CMK (cell line): ENCODE measurements at regions not wholly inside any gene's neighbourhood (a gene's known extent, or its start where the extent isn't known, plus 50 kb on each side); places are given as distances from the start of the nearest gene placed in this dataset.

ENCODE experiments used
- DNase-seq: peaks from one replicate; pipeline ENCODE4 v3.0.0-alpha.2; 2010; ENCODE audit warnings: low read depth

- no peak for DNase-seq
Measured at GRCh38 chr2:145088756-145089155, 568.8 kb upstream of the ZEB2 start.

GRCh38 chr2:145086910-145087309 lies 567.0 kb upstream of the ZEB2 start:
- DNase-seq: no peak

GRCh38 chr2:145085612-145086011 lies 565.7 kb upstream of the ZEB2 start:
- no peak for DNase-seq

- no peak for DNase-seq
Measured at GRCh38 chr2:145080426-145080825, 560.5 kb upstream of the ZEB2 start.

- no peak for DNase-seq
Measured at GRCh38 chr2:145079641-145080040, 559.7 kb upstream of the ZEB2 start.

GRCh38 chr2:145078923-145079322 lies 559.0 kb upstream of the ZEB2 start:
- no peak for DNase-seq

GRCh38 chr2:145076085-145076484 lies 556.2 kb upstream of the ZEB2 start:
- DNase-seq: no peak

GRCh38 chr2:145075454-145076062 lies 555.6 kb upstream of the ZEB2 start:
- no peak for DNase-seq

- no peak for DNase-seq
Measured at GRCh38 chr2:145070703-145071102, 550.8 kb upstream of the ZEB2 start.

GRCh38 chr2:145068509-145068908 lies 548.6 kb upstream of the ZEB2 start:
- no peak for DNase-seq

- DNase-seq: no peak
Measured at GRCh38 chr2:145067549-145068030, 547.7 kb upstream of the ZEB2 start.

GRCh38 chr2:145066856-145067548 lies 547.1 kb upstream of the ZEB2 start:
- no peak for DNase-seq

GRCh38 chr2:145066151-145066661 lies 546.3 kb upstream of the ZEB2 start:
- DNase-seq: no peak

- DNase-seq: no peak
Measured at GRCh38 chr2:145065342-145065741, 545.4 kb upstream of the ZEB2 start.

GRCh38 chr2:145064511-145064910 lies 544.6 kb upstream of the ZEB2 start:
- DNase-seq: no peak

- no peak for DNase-seq
Measured at GRCh38 chr2:145060876-145061275, 541.0 kb upstream of the ZEB2 start.

- DNase-seq: no peak
Measured at GRCh38 chr2:145059914-145060313, 540.0 kb upstream of the ZEB2 start.

GRCh38 chr2:145059343-145059742 lies 539.4 kb upstream of the ZEB2 start:
- DNase-seq: no peak

GRCh38 chr2:145058457-145058856 lies 538.5 kb upstream of the ZEB2 start:
- no peak for DNase-seq

GRCh38 chr2:145055651-145056050 lies 535.7 kb upstream of the ZEB2 start:
- DNase-seq: no peak

GRCh38 chr2:145050134-145050533 lies 530.2 kb upstream of the ZEB2 start:
- DNase-seq: no peak

- no peak for DNase-seq
Measured at GRCh38 chr2:145049475-145049874, 529.6 kb upstream of the ZEB2 start.

GRCh38 chr2:145047554-145047953 lies 527.6 kb upstream of the ZEB2 start:
- DNase-seq: no peak

- DNase-seq: no peak
Measured at GRCh38 chr2:145044491-145044890, 524.6 kb upstream of the ZEB2 start.
